HG02973 (cell line): ENCODE measurements at regions not wholly inside any gene's neighbourhood (a gene's known extent, or its start where the extent isn't known, plus 50 kb on each side); places are given as distances from the start of the nearest gene placed in this dataset.

Experiments
- ATAC-seq: cut with Tn5 transposase; IDR thresholded peaks from one replicate; pipeline ENCODE4 v1.9.1; 2021; ENCODE audit warnings: moderate library complexity; ENCODE audit not compliant: unreplicated experiment

DNA sequence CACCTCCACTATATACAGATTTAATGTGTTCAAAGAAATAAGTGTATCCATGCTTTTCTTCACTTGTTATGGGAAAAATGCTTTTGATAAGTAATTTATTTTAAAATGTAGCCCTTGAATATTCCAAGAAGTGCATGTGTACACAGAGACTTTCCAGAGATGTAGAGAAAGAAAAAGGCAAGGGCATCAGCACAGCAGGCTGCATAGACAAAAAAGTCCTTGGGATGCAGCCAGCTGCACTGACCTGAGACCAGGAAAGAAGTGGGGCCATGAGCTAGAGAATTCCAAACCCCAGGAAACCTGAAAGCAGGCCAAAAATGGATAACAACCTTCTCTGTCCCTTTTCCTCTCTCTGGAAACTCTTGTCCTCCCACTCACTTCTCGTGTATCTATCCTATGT is 51.6 kb upstream of the PRDM8 start:
- ATAC-seq: no peak

DNA sequence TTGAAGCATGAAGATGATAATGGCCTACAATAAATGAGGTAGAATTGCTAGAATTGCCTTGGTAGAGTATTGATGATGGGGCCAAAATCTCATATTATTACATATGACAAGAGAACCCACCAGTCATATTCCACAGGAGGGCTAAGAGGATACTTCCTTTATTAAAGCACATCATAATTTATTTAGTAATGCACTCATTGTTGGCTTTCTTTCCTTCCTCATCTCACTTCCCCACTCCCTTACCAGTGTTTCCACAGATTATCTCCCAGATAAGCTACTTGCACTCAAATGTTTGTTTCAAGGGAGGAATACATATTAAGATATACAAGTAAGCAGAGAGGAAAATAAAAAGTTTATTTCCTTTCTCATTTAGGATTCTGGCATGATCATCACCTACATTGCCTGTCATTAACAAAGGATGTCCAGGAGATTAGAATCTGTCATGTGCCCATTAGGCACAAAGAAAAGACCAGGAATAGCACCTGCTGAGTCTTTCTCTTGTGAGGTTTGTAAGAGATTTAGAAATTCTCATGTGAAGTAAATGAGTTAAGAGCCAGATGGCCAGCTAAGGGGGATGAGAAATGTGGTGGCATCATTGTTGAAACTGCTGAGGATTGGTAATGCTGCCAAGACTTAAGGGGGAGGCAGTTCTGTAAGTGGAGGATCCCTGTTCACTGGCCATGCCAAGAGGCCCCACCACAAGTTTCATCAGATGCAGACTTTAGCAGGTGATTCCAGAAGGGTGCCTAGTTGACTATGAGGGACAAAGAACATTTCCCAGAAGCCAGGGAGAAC is 52.4 kb upstream of the PRDM8 start:
- no peak for ATAC-seq

DNA sequence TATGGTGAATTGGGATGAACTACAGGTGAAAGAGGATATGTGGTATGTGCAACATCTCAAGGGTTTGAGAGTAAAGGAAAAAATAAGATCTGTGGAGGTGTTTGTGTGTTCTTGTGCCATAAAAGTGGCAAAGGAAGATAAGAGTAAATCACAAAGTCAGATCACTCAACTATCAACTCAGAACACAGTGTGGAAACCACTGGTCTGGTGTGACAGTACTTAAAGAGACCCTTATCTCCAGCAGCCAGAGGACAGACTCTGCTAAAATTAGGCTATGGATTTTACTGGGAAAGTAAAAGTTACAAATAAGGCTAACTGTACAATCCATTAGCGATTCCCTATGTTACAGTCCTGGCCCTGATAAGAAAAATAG is 54.0 kb upstream of the PRDM8 start:
- no peak for ATAC-seq

DNA sequence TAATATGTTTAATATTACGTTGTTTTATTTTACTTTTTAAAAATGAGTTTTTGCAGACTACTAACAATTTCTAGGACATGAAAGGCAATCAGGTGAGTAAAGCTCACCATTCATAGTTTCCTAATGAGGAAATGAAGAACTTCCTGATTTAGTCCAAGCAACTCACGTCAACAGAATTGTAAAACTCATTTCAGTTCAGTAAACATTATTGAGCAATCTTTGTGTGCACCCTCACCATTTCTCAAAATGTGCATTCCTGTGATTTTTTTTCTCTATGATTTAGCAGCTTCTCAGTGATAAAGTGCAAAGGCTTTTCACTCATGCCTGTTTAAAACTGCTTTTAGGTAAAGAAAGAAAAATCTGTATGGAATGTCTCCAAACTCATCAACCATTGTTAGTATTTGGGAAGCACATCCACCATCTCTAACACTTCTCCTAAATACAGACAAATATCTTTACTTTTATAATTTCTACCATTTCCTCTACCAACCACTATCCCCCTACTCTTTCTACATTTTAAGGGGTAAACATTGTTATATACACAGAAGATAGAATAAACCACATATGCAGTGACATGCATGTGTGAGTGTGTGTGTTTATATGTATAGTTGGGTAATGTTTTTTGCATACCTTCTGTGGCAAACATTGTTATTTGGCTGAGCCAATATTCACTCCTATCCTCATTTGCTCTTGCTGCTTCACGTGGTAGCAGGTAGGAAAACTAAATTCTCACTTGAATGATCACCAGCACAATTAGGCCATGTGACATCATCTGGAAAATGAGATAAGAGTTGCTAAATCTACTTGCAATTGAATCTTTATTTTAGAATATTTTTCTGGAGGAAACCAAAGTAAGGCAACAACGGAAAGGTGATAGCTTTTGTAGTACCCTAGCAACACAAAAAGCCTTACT is 54.7 kb upstream of the PRDM8 start:
- no peak for ATAC-seq

DNA sequence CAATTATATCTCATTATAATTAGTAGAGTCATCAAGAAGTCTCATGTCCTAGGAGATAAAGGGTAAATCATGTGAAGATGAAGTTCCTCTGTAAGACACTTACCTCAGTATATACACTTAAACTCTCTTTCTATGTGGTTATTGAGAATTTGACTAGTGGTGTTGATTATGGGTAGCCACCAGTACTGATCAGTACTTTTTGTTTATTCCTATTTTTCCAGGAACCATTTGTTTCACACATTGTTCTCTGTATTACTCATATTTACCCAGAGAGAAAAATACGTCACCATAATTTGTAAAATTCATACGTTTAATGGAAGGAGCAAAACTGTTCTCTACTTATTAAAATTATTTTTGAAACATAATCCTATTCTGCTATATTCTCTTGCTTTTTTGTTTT is 55.8 kb upstream of the PRDM8 start:
- ATAC-seq: no peak

DNA sequence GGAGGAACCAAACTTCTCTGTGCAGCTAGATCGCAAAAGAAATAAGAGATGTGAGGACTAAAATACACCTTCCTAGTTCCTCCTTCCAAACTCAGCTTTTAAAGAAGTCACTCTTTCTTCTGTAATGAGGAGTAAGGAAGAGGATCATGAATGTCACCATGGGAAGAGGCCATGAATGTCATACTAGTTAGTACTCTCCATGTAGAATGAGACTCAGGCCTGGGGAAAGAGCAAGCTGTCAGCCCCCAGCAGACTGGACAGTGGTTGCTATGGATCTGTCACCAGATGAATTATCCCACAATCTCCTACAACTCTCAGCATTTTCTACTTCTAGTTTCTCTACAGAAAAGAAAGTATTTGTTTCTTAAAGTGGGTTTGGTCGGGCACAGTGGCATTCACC is 57.1 kb upstream of the PRDM8 start:
- ATAC-seq: no peak

DNA sequence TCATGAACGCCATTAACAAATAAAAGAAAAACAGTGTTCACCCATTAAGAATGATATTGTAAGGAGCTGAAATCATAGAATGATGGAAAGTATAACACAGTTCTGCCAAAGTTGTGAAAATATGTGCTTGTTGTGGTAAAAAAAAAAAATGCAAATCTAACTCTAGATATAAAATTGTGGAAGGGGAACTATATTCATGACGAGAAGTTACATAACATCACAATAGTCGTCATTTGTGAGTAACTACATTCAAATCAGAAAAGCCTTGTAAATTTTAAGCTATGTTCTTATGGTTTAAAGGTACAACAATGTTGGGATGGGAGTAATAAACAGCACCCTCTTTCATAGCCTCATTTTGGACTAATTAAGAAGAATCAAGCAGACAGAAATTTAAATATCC is 57.6 kb upstream of the PRDM8 start:
- ATAC-seq: no peak

DNA sequence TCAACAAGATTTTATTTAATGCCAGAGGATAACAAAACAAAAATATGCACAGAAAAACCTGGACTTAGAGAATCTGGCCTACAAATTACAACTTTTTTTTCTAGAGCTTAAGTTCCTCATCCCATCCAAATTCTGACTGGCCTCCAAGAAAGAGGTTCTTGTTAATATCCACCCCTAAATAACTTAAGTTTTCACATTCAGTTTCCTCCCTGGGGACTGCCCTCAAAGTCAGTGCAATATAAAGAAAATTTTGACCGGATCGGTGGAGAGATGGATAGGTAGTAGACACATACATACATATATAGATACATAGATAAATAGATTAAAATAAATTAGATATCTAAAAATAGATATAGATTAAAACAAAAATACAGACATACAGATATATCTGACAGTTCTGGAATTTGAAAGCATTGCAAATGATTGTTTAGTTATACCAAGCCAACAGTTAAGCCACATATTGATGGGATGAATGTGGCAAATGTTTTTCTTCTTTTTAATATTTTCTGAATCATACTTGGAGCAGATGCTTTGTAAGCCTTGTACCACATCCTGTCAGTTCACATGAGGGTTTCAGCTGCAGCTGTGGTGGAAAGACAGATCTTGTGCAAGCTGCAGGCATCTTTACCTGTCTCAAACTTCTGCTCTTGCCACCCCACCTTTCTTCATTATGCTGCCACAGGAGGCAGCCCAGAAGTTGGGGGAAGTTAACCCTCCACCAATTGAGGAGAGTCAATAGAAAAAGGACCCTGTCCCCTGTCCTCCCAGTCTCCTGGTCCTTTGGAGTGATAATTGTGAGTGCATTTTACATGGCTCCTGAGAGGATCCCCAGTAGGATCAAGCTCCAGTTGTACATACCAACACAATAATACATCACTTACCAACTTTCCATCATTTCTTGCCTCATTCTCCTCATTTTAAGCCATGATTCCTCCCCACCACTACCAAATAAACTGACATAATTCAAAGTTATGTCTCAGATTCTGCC is 58.5 kb upstream of the PRDM8 start:
- ATAC-seq: peak; percentile 97

DNA sequence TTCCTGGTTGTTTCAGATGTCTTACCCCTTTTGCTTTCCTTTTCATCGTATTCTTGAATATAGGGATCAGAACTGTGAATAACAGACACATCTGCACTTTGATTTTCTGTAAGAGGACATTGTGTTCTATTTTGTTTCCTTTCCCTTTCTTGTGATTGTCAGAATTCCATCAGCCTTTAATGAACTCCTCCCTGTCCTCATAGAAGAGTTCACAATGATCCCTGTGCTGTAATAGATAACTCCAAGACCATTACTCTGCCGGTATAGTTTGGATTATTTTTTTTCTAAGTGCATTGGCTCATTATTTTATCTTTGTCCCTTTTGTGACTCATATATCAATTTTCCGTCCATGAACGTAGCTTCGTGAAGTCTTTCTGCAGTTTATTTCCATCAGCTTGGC is 59.7 kb upstream of the PRDM8 start:
- no peak for ATAC-seq

DNA sequence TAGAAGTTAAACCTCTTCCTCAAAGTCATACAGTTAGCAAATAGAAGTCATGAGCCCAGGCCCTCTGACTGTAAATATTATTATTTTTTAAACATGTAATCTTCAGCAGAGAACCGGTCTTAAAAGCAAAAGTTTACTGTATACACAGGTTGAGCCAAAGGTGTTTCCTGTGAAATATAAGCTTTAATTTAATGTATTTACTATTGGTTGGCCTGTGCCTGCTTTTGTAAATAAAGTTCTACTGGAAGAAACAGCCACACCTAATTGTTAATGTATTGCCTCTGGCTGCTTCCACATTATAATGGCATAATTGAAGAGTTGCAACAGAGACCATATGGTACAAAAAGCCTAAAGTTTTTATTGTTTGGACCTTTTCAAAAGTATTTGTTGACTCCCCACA is 61.0 kb upstream of the PRDM8 start:
- no peak for ATAC-seq

DNA sequence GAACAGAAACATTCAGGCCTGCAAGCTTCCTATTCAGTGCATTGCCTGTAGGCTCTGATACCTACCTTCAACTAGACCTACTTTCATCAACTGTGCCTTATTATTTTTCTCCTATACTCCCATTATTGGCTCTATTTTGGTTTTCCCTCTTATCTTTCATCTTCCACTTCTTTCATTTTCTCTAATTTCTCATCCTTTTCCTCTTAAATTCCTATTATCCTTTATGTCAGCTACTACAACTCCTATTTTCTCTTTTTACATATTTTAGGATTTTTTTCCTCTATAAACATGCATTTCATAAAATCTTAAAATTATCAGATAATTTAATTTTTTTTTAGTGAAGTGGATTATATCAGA is 61.6 kb upstream of the PRDM8 start:
- ATAC-seq: no peak

DNA sequence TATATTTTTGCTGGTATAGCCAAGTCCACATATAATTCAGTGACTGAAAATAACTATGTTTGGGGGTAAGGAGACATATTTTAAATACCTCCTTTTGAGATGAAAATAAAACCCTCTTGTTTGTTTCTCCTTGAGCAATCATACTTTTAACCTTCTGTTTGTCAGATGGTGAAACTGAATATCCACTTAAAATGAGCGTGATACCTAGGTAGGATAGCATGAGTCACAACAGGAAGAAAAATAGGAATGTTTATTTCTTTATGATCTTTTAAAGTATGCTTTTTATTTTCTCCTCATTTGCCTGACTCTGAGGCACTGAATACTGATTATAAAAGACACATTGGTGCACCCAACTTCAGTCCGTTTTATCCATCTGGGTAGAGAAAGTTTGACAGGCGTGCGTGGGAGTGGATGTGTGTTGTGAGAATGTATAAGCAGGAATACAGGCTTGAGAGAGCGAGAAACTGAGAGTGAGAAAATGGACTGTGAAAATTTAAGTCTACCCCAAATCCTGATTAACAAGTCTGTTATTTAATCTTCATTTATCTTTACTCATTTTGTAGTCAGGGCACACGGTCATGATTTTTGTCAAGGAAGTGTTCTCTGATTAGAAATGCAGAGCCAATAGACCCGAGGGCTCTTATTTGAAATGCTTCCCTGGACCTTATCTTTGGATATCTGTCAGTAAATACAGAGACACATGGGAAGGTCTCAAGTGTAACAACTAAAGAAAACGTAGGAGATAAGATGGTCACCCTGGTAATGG is 62.1 kb upstream of the ANTXR2 start:
- no peak for ATAC-seq

DNA sequence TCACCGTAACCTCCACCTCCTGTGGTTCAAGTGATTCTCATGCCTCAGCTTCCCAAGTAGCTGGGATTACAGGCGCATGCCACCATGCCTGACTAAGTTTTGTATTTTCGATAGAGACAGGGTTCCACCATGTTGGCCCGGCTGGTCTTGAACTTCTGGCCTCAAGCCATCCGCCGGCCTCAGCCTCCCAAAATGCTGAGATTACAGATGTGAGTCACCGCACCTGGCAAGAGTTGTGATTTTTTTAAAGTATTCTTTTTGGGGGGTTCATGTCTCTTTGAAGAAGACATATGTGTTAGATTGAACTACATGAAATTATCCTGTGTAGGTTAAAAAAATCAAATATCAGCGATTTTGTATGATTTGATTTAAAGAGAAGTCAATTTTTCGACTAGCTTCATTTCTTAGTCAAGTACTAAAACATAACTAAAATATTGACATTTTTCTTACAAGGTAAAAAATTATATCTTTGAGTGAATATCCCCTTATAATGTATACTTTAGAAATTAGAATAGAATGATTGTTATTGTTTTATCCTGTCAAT is 60.3 kb upstream of the ANTXR2 start:
- ATAC-seq: no peak

DNA sequence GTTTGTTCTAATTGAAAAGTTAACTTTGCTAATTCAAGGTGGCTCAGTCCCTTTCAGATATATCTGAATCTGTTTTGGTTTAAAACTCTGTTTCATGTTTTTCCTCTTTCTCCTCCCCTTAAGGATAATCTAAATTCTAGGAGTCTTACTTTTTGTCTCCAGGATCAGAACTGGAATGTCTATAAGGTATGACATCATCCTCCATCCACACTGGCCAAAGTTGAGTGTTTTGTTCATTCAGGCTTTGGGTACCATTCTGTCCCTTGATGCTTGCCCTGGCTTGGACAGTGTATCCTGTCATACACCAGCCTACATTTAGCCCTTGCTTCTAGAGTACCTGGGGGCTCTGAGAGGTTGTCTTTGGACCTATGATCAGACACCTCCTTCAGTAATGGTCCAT is 56.8 kb upstream of the ANTXR2 start:
- no peak for ATAC-seq

DNA sequence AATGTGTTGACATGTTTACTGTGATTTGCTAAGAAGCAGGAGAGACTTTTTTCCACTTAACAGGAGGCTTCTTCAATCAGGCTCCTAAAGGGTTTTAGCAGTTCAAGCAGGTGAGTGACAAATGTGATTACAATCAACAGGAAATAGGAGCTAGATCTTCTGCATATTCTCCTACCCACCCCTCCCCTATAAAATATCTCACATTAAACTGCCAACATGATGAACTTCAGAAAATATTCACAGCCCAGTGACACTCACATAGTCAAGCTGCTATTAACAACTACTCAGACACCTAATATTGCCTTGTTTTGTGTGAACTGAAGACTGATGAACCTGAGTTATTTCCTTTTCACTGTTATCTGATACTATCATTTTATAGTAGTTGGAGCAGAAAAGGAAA is 55.9 kb upstream of the ANTXR2 start:
- ATAC-seq: no peak

DNA sequence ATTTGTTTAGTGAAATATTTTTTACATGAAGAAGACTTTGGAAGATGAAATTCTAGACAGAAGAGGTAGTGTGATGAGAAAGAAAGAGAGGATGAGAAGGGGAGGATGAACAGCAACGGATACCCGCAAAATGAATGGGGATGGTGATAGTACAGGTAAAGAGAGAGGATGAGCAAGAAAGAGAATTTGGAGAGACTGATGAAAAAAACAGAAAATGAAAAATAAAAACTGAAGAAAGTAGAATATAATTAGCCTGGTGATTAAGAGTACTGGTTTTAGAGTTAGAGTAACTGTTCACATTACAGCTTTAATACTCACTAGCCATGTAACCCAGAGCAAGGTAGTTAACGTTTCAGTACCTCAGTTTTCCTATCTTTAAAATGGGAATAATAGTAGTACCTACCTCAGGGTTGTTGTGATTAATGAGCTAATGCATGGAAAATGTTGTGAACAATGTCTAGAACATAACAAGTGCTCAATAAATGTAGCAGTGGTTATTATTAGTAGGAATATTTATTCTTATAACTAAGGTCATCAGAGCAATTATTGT is 54.9 kb upstream of the ANTXR2 start:
- no peak for ATAC-seq

DNA sequence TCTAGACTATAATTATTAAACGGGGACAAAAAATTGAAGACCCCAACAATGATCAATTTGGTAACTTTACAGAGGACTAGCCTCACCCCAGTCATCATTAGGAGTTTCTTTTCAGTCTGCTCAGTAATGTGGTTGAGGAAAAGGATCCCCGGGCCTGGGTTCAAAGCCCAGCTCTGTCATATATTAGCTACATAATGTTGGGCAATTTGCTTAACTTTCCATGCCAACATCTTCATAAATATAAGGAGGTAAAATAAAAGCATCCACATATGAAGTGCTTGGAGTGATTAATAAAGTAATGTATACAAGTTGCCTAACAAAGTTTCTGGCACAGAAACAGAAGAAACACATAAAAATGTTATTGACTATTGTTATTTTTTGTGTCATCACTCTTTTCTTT is 53.4 kb upstream of the ANTXR2 start:
- ATAC-seq: no peak

DNA sequence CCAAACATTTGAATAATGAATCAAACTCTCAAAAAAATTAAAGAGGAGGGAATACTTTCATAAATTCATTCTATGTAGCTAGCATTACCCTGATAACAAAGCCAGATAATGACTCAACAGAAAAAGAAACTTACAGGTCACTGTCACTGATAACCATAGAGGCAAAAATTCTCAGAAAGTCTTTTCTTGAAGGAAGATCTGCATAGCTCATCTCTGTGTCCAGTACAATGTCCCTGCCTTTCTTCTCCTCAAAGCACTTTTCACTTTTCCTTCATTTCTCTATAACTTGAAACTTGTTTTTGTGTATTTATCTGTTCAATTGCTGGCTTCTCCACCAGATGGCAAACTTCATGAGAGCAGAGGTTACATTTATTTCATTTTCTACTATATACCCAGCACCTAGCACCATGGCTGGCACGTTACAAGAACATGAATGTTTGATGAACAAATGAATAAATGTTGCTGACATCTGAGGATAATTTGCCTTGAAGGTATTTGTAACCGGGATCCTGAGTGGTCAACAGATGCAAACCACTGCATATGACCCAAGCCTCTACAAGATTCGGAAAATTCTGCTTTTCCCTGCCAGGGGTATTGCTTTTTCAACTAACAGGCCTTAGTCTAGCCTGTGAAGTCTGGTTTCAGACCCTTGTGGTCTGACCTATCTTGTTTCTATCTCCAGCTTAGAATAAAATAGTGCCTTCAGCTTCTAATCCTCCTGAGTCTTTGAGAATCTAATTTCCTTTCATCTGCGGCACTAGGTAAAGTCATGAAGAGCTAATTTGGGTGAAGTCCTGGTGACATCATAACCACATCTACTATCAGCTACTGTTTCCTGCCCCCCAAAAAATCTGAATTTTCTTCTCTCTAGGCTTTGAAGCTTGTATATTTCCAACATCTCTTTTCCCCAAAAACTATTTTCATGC is 52.5 kb upstream of the ANTXR2 start:
- ATAC-seq: no peak
